Psoas muscle (tissue), 7 donors: ENCODE measurements at regions not wholly inside any gene's neighbourhood (a gene's known extent, or its start where the extent isn't known, plus 50 kb on each side); places are given as distances from the start of the nearest gene placed in this dataset.

Experiments used
- ATAC-seq, 4 donors: fragments of 200-7000 bp; cut with Tn5 transposase; one replicate each; pipeline ENCODE4 v1.9.1; 2020; ENCODE audit warnings: moderate library complexity in 3 of 4, mild to moderate bottlenecking in 2 of 4
- DNase-seq, 2 donors: peaks; one replicate each; pipeline ENCODE4 v3.0.0-alpha.2; 2020
- H3K27ac ChIP-seq: fragments of 200-600 bp; one replicate; pipeline ENCODE4 v1.8.0; 2022
- H3K27me3 ChIP-seq, 3 donors: fragments of 200-600 bp in 1 of 3; one replicate each; pipeline versions ENCODE4 v1.6.1 to v1.8.0; 2013 to 2022; ENCODE audit warnings: low read length in 2 of 3, mild to moderate bottlenecking in 2 of 3, moderate library complexity in 1 of 3; ENCODE audit not compliant: insufficient read depth in 3 of 3
- H3K36me3 ChIP-seq, 2 donors: fragments of 200-600 bp in 1 of 2; one replicate each; pipeline versions ENCODE4 v1.6.1 to v1.8.0; 2013 to 2022; ENCODE audit warnings: low read depth in 1 of 2, mild to moderate bottlenecking in 1 of 2, moderate library complexity in 1 of 2; ENCODE audit not compliant: insufficient read depth in 1 of 2
- H3K4me1 ChIP-seq: fragments of 200-600 bp; one replicate; pipeline ENCODE4 v1.8.0; 2022
- H3K4me3 ChIP-seq: fragments of 200-600 bp; one replicate; pipeline ENCODE4 v1.8.0; 2022; ENCODE audit warnings: mild to moderate bottlenecking
- H3K9me3 ChIP-seq: fragments of 200-600 bp; one replicate; pipeline ENCODE4 v1.8.0; 2022
- WGBS, 3 donors: extraction: QIAGEN DNeasy Blood & Tissue Kit; methylation state at CpG; one replicate each; pipeline versions ENCODE4 v1.1.6 to v1.1.7; 2013; 5-methylcytosine and 5-hydroxymethylcytosine counted together
- intact Hi-C, 2 donors: fragments of 100-400 bp; cut with DNase I; formaldehyde crosslinking; loops; one replicate each; pipeline versions ENCODE4 v1.11.0 to v1.14.2; 2022
- TF ChIP-seq, protein P1 (sequence below): fragments of 200-600 bp; IDR thresholded peaks from one replicate; pipeline ENCODE4 v1.8.0; 2022; ENCODE audit warnings: antibody characterized with exemption
- donor health status: healthy with polysubstance abuse.
- donor health status: DM: no; HTN: no; CAD: no; lungs with moderate emphysema.
- donor health status: Bipolar disorder and iron deficiency.
- donor health status: healthy.
- donor health status: DM: yes; HTN: yes; CAD: no.
- donor health status: DM: no; HTN: no; CAD: no.
- donor health status: DM: yes; HTN: yes; CAD: no.

DNA sequence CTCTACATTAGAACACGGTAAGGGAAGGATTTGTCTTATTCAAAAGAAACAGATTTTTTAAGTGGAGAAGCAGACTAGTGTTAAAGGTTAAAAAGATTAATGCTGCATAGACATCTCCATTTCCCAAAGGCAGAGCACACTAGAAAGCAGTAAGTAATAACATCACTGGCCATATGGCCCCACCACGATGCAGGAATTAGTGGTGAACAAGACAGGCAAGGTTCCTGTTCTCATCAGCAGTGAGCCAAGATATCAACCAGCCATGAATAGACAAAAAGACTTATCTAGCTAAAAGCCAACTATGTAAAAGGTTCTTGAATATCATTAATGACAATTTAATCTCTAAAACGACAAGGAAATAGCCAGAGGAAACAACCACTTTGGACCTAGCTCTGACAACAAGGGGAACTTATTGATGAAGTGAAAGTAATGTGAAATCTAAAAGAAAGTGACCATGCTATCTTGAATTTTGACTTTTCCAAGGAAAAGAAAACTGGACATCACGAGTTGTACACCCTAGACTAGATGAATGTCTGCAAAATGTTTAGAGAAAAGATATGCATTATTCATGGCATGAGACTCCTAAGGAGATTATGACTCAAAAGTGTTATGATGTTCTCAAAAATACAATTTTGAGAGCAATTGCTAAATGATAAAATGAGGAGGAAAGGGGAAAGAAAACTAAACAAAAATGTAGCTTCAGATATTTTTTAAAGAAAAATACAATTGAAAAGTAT lies 157.9 kb upstream of the STXBP5 start:
- H3K9me3 ChIP-seq, result no peaks in the 10 kb centered on the region
- 61 to 67% (median 66%) methylated on average over 4 of the region's 4 CpGs for WGBS, 3 donors

DNA sequence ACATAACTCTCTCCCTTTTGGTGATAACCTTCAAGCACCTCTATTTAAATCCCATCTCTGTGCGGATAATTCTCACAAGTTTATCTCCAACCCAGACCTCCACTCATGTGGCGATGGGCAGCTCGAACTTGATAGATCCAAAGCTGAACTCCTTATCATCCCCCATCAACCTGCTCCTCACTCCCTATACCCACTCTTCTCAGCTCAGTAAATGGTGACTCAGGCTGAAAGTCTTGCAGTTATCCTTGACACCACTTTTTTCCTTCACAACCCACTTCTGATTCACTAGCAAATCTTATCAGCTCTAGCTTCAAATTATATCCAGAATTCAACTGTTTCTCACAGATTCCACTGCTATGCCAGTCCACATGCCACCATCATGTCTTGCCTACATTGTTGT lies 155.3 kb upstream of the STXBP5 start:
- intact Hi-C loops, result no loop called here
- WGBS, 3 donors, result 96 to 100% (median 97%) methylated on average over 3 of the region's 3 CpGs
- Histone ChIP-seq H3K27me3 (no peaks in the 10 kb centered on the region), H3K9me3 (no peaks in the 10 kb centered on the region), H3K27ac (no peak overlapping the region), H3K4me1 (no peaks in the 10 kb centered on the region), H3K4me3 (no peak overlapping the region), H3K36me3 (no peaks in the 10 kb centered on the region)
- ATAC-seq, result no peak
- no peak for DNase-seq
- TF ChIP-seq, protein P1, sequence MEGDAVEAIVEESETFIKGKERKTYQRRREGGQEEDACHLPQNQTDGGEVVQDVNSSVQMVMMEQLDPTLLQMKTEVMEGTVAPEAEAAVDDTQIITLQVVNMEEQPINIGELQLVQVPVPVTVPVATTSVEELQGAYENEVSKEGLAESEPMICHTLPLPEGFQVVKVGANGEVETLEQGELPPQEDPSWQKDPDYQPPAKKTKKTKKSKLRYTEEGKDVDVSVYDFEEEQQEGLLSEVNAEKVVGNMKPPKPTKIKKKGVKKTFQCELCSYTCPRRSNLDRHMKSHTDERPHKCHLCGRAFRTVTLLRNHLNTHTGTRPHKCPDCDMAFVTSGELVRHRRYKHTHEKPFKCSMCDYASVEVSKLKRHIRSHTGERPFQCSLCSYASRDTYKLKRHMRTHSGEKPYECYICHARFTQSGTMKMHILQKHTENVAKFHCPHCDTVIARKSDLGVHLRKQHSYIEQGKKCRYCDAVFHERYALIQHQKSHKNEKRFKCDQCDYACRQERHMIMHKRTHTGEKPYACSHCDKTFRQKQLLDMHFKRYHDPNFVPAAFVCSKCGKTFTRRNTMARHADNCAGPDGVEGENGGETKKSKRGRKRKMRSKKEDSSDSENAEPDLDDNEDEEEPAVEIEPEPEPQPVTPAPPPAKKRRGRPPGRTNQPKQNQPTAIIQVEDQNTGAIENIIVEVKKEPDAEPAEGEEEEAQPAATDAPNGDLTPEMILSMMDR, result no peak

More for the DNA sequence above, 157.9 kb upstream of the STXBP5 start:
- Histone ChIP-seq H3K36me3 (no peaks in the 10 kb centered on the region), H3K4me1 (no peaks in the 10 kb centered on the region), H3K27ac (no peak overlapping the region), H3K27me3 (no peaks in the 10 kb centered on the region), H3K4me3 (no peak overlapping the region)
- ATAC-seq (no peak), DNase-seq (no peak)
- TF ChIP-seq, protein P1, result no peak
- intact Hi-C loops, result no loop called here

DNA sequence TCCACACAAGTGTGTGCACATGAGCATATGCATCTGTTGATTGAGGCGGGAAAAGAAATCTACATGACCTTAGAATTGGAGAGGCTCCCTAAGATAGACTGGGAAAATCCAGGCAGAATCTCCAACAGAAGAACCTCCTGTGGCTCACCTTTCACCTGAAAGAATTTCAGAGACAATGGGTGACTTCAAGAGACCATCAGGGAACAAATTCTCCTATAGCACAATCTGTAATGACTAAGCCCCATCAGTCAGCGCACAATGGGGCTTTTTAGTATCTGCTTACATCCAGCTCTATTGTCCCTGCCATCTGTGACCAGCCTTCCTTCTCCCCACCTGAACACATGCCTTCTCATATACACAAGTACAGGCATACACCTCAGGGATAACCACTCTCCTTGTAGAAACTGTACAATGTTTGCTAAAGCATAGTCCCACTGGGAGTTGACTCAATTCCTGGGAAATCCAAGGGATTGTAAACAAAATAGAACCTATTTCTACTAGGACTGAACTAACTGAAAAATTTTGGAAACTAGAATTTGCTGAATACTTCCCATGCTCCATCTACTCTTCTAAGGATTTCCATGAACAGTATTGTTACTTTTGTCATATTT lies 150.8 kb upstream of the STXBP5 start:
- WGBS, 3 donors, result 96 to 98% (median 98%) methylated on average over 2 of the region's 2 CpGs
- no peak for ATAC-seq
- intact Hi-C loops, result no loop called here
- no peak for DNase-seq
- no peak overlapping the region for H3K4me3 ChIP-seq
- no peak overlapping the region for H3K27ac ChIP-seq
- H3K36me3 ChIP-seq, result no peaks in the 10 kb centered on the region
- no peaks in the 10 kb centered on the region for H3K4me1 ChIP-seq
- H3K27me3 ChIP-seq, result no peaks in the 10 kb centered on the region
- no peaks in the 10 kb centered on the region for H3K9me3 ChIP-seq
- TF ChIP-seq, protein P1, result no peak

DNA sequence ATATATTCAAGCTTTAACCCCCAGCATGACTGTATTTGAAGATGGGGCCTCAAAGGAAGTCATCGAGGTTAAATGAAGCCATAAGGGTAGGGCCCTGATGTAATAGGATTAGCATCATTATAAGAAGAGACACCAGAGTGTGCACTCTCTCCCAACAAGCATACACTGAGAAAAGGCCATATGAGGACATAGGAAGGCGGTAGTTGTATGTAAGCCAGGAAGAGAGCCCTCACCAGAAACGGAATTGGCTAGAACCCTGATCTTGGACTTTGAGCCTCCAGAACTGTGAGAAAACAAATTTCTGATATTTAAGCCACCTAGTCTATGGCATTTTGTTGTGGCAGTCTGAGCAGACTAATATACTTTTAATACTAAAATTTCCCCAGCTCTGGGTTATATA lies 150.1 kb upstream of the STXBP5 start:
- intact Hi-C loops, result no loop called here
- TF ChIP-seq, protein P1, result no peak
- H3K27ac ChIP-seq, result no peak overlapping the region
- WGBS, 3 donors, result 61 to 67% (median 67%) methylated on average over 3 of the region's 3 CpGs
- no peaks in the 10 kb centered on the region for H3K27me3 ChIP-seq
- ATAC-seq, result no peak
- DNase-seq, result no peak
- H3K9me3 ChIP-seq, result no peaks in the 10 kb centered on the region
- no peaks in the 10 kb centered on the region for H3K36me3 ChIP-seq
- H3K4me3 ChIP-seq, result no peak overlapping the region
- H3K4me1 ChIP-seq, result no peaks in the 10 kb centered on the region
